Stimulated activated naive B cell treated with anti-CD40 and anti-IgM and Interleukin-4, amounts not matched to agents 10 μg/mL and 1 μg/mL and 100 μg/mL, for 72 hours (primary cell): ENCODE measurements at regions not wholly inside any gene's neighbourhood (a gene's known extent, or its start where the extent isn't known, plus 50 kb on each side); places are given as distances from the start of the nearest gene placed in this dataset.
"Not testable (repeated sequence)": the region's sequence is repeated elsewhere in the genome, so short reads cannot be mapped to it uniquely, and the experiment has no call there.

Experiments used
- ATAC-seq, 2 donors: fragments of 150-1000 bp; cut with Tn5 transposase; replicated peaks; 2 replicates each; pipeline ENCODE4 v1.10.0; 2021; ENCODE audit warnings: moderate library complexity in 1 of 2
- DNase-seq: peaks from one replicate; pipeline ENCODE4 v3.0.0; 2021
- H3K27ac Mint-ChIP-seq: one replicate; pipeline ENCODE4 v1.8.0; 2022; ENCODE audit warnings: mild to moderate bottlenecking, mixed read lengths
- H3K27me3 Mint-ChIP-seq, 2 donors: one replicate each; pipeline ENCODE4 v1.8.0; 2022; ENCODE audit warnings: mixed read lengths in 2 of 2
- H3K36me3 Mint-ChIP-seq, 2 donors: one replicate each; pipeline ENCODE4 v1.8.0; 2022; ENCODE audit warnings: mixed read lengths in 2 of 2, mild to moderate bottlenecking in 1 of 2
- H3K4me1 Mint-ChIP-seq, 2 donors: one replicate each; pipeline ENCODE4 v1.8.0; 2022; ENCODE audit warnings: mixed read lengths in 2 of 2, mild to moderate bottlenecking in 1 of 2
- H3K4me3 Mint-ChIP-seq, 2 donors: one replicate each; pipeline ENCODE4 v1.8.0; 2022; ENCODE audit warnings: mild to moderate bottlenecking in 2 of 2, mixed read lengths in 2 of 2, moderate library complexity in 1 of 2
- H3K9me3 Mint-ChIP-seq, 2 donors: one replicate each; pipeline ENCODE4 v1.8.0; 2022; ENCODE audit warnings: mixed read lengths in 2 of 2, mild to moderate bottlenecking in 1 of 2

DNA sequence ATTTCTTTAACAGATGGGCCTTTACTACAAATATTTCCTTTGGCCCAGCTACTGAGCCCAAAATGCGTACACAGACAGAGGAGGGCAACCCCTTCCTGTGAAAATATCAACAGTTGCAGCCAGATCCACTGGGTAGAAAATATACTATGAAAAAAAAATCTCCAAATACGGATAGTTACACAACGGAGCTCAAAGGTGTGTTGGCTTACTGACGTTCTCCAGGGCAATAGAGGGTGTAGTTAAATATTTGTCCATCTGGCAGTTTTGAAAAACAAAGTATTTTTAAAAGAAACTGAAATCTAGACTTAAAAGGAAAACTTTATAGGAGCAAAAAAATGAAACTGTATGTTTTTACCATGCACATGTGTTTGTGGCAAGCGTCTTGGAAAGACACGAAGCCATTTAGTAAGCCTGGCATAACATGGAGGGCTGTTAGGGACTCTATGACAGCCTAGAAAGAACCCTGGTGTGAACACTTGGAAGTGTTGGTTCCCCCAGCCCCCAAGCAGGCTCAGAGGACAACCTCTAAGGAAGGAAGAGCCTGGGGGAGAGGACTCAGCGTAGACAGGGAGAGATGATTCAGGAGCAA is 157.8 kb upstream of the TRPM3 start:
- Mint-ChIP-seq H3K4me3 (no peak overlapping the region), H3K27ac (no peak overlapping the region), H3K36me3 (no peaks in the 10 kb centered on the region), H3K4me1 (no peaks in the 10 kb centered on the region), H3K27me3 (peaks cover 0 to 4% of the 10 kb centered on the region in 2 donors), H3K9me3 (no peaks in the 10 kb centered on the region)
- DNase-seq, result no peak
- ATAC-seq, result no peak

- no peaks in the 10 kb centered on the region for H3K36me3 Mint-ChIP-seq
- no peaks in the 10 kb centered on the region for H3K4me1 Mint-ChIP-seq
- DNase-seq (no peak), ATAC-seq (no peak)
- H3K27me3 Mint-ChIP-seq, result peaks cover 0 to 3% of the 10 kb centered on the region in 2 donors
- H3K4me3 Mint-ChIP-seq, result no peak overlapping the region
- no peaks in the 10 kb centered on the region for H3K9me3 Mint-ChIP-seq
- H3K27ac Mint-ChIP-seq, result no peak overlapping the region
These were observed 152.2 kb upstream of the TRPM3 start for GRCh38 chr9:71273613-71274012.

DNA sequence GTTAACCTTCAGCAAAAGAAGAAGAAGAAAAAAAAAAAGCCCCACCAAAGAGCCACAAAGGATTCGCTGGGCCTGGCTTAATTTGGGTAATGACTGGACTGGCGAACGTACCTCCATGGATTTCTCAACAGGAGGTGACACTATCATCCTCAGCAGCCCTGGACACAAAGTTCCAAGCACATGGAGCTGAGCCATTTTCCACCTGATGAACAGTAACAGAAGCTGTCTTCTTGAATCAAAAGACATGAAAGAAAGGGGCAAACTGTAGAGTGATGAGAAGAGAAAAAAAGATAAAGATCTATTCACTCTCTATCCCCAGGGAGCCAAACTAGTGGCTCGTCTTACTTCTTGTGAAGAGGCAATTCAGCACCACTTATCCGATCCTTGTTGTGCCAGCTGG is 150.2 kb upstream of the TRPM3 start:
- H3K36me3 Mint-ChIP-seq, result no peaks in the 10 kb centered on the region
- no peak overlapping the region for H3K27ac Mint-ChIP-seq
- no peak overlapping the region for H3K4me3 Mint-ChIP-seq
- DNase-seq (no peak), ATAC-seq (no peak)
- peaks cover 0 to 7% of the 10 kb centered on the region in 2 donors for H3K27me3 Mint-ChIP-seq
- H3K4me1 Mint-ChIP-seq, result no peaks in the 10 kb centered on the region
- H3K9me3 Mint-ChIP-seq, result no peaks in the 10 kb centered on the region

GRCh38 chr9:71270554-71270953 is 149.1 kb upstream of the TRPM3 start:
- Mint-ChIP-seq H3K27ac (no peak overlapping the region), H3K36me3 (no peaks in the 10 kb centered on the region), H3K9me3 (no peaks in the 10 kb centered on the region), H3K27me3 (peaks cover 4 to 7% of the 10 kb centered on the region in 2 donors), H3K4me1 (no peaks in the 10 kb centered on the region), H3K4me3 (no peak overlapping the region)
- DNase-seq (no peak), ATAC-seq (no peak)

DNA sequence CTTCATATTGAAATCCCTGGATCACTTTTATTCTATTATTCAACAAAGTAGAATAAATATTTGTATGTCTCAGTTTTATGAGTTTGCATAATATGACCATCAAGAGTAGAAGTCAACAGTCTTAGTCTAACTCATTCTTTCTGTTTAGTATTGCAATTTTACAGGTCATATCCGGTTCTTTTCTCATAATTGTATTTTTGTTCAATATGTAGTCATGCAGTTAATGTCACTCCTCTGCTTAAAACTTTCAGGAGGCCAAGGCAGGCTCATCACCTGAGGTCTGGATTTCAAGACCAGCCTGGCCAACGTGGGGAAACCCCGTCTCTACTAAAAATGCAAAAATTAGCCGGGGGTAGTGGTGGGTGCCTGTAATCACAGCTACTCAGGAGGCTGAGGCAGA is 148.4 kb upstream of the TRPM3 start:
- H3K9me3 Mint-ChIP-seq, result no peaks in the 10 kb centered on the region
- ATAC-seq (no peak), DNase-seq (no peak)
- H3K36me3 Mint-ChIP-seq, result no peaks in the 10 kb centered on the region
- no peaks in the 10 kb centered on the region for H3K4me1 Mint-ChIP-seq
- no peak overlapping the region for H3K4me3 Mint-ChIP-seq
- H3K27me3 Mint-ChIP-seq, result peaks cover 6 to 7% of the 10 kb centered on the region in 2 donors
- no peak overlapping the region for H3K27ac Mint-ChIP-seq

DNA sequence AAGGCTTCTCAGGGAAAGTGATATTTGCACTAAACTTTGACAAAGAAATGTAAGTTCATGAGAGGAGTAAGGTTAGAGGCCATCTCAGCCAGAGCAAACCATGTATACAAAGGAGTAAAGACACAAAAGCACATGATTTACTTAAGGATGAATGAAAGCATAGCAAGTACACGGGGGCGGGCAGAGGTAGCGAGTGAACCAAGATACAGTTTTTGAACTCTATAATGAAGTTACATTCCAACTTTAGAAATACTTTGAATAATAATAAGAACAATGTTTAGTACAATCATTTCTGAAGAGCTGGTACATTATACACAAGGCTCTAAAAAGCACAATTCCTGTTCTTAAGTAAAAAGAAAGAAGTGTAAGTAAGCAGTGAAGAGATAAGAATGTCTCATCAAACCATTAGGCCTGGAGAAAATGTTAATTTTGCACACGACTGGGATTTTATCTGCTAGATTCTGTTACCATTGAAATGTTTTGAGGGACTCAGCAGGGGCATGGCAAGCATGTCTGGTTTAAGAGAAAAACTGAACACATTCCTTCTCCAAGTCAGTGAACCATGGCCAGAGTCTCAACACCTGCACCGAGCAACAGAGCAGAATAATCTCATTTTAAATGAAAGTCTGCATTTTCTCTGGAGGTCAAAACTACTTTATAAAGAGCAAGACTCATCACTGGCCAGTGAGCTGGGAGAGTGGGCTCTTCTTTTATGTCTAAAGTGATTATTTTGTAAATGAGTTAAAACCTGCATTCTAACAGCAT is 147.6 kb upstream of the TRPM3 start:
- ATAC-seq, result no peak
- H3K36me3 Mint-ChIP-seq, result no peaks in the 10 kb centered on the region
- H3K4me3 Mint-ChIP-seq, result no peak overlapping the region
- H3K9me3 Mint-ChIP-seq, result no peaks in the 10 kb centered on the region
- no peaks in the 10 kb centered on the region for H3K4me1 Mint-ChIP-seq
- no peak for DNase-seq
- peaks cover 7 to 8% of the 10 kb centered on the region in 2 donors for H3K27me3 Mint-ChIP-seq
- H3K27ac Mint-ChIP-seq, result no peak overlapping the region

GRCh38 chr9:71263451-71263850 is 142.0 kb upstream of the TRPM3 start:
- DNase-seq, result no peak
- Mint-ChIP-seq H3K9me3 (peaks cover 0 to 9% of the 10 kb centered on the region in 2 donors), H3K4me3 (no peak overlapping the region), H3K4me1 (no peaks in the 10 kb centered on the region), H3K36me3 (no peaks in the 10 kb centered on the region), H3K27ac (no peak overlapping the region), H3K27me3 (peaks cover 8 to 11% of the 10 kb centered on the region in 2 donors)
- ATAC-seq, result no peak

GRCh38 chr9:71260419-71260818 is 139.0 kb upstream of the TRPM3 start:
- H3K36me3 Mint-ChIP-seq, H3K9me3 Mint-ChIP-seq, ATAC-seq, H3K27me3 Mint-ChIP-seq, H3K4me1 Mint-ChIP-seq, DNase-seq, H3K27ac Mint-ChIP-seq, H3K4me3 Mint-ChIP-seq: not testable (repeated sequence)

- H3K36me3 Mint-ChIP-seq, result no peaks in the 10 kb centered on the region
- DNase-seq (no peak), ATAC-seq (no peak)
- H3K4me3 Mint-ChIP-seq, result no peak overlapping the region
- peaks cover under 1 to 4% of the 10 kb centered on the region in 2 donors for H3K9me3 Mint-ChIP-seq
- no peak overlapping the region for H3K27ac Mint-ChIP-seq
- H3K4me1 Mint-ChIP-seq, result no peaks in the 10 kb centered on the region
- H3K27me3 Mint-ChIP-seq, result peaks cover 0 to 7% of the 10 kb centered on the region in 2 donors
These were observed 133.3 kb upstream of the TRPM3 start for GRCh38 chr9:71254592-71255277.

GRCh38 chr9:71253011-71253410 is 131.6 kb upstream of the TRPM3 start:
- H3K9me3 Mint-ChIP-seq, result peaks cover 0 to 4% of the 10 kb centered on the region in 2 donors
- H3K27ac Mint-ChIP-seq, result no peak overlapping the region
- ATAC-seq (no peak), DNase-seq (no peak)
- no peaks in the 10 kb centered on the region for H3K36me3 Mint-ChIP-seq
- H3K4me1 Mint-ChIP-seq, result no peaks in the 10 kb centered on the region
- H3K4me3 Mint-ChIP-seq, result no peak overlapping the region
- peaks cover 0 to 8% of the 10 kb centered on the region in 2 donors for H3K27me3 Mint-ChIP-seq

DNA sequence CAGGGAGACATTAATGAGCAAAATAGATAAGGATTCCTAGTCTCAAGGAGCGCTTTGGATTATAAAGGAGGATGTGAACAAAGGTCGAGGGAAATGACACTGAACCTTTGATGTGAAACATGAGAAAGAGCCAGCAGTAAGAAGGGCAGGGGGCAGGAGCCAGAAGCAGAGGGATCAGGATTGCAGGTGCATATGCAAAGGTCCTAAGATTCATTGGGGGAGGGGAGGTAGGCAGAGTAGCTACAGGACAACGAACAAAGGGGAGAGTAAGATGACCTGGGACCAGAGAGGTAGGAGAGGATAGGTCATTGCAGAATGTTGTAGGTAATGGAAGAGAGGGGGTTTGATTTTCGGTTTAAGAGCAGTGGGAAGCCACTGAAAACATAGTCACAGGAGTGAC is 129.2 kb upstream of the TRPM3 start:
- H3K27ac Mint-ChIP-seq, result no peak overlapping the region
- no peaks in the 10 kb centered on the region for H3K36me3 Mint-ChIP-seq
- ATAC-seq (no peak), DNase-seq (no peak)
- H3K4me1 Mint-ChIP-seq, result no peaks in the 10 kb centered on the region
- H3K9me3 Mint-ChIP-seq, result peaks cover 0 to 4% of the 10 kb centered on the region in 2 donors
- H3K27me3 Mint-ChIP-seq, result peaks cover 0 to 8% of the 10 kb centered on the region in 2 donors
- H3K4me3 Mint-ChIP-seq, result no peak overlapping the region

DNA sequence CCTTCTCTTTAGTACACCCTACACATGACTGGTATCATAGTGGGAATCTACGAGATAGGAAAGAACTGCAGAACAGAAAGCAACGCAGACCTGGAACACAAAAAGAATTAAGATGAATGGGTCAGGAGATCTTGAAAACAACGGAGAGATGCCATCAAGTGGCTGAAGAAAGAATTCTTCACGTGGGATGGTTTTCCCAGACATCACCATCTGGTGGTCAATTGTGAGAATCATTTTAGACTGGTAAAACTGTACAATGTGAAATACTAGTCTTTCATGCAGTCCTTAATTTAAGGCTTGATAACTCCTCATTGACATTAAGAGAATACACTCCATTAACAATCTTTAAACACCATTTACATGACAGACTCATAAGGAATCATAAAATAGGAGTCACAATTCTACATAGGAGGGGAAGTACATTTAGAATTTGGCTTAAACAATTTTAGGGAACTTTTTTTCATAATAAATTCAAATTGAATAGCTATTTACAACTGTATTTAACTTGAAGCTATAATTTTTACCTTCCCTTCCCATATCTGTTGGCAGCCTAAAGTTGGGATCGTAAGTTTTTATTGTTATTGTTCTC is 128.4 kb upstream of the TRPM3 start:
- no peak overlapping the region for H3K4me3 Mint-ChIP-seq

GRCh38 chr9:71245651-71246050 is 124.2 kb upstream of the TRPM3 start:
- no peak overlapping the region for H3K27ac Mint-ChIP-seq
- ATAC-seq (no peak), DNase-seq (no peak)
- H3K4me3 Mint-ChIP-seq, result no peak overlapping the region
- H3K9me3 Mint-ChIP-seq, result no peaks in the 10 kb centered on the region
- no peaks in the 10 kb centered on the region for H3K36me3 Mint-ChIP-seq
- H3K4me1 Mint-ChIP-seq, result no peaks in the 10 kb centered on the region
- H3K27me3 Mint-ChIP-seq, result peaks cover 0 to 9% of the 10 kb centered on the region in 2 donors

More for the DNA sequence above, 128.4 kb upstream of the TRPM3 start:
- Mint-ChIP-seq H3K4me1 (no peaks in the 10 kb centered on the region), H3K36me3 (no peaks in the 10 kb centered on the region), H3K27ac (no peak overlapping the region), H3K9me3 (peaks cover 0 to 4% of the 10 kb centered on the region in 2 donors), H3K27me3 (peaks cover 0 to 8% of the 10 kb centered on the region in 2 donors)
- DNase-seq, result no peak
- ATAC-seq, result peak; percentile 62 to 64

DNA sequence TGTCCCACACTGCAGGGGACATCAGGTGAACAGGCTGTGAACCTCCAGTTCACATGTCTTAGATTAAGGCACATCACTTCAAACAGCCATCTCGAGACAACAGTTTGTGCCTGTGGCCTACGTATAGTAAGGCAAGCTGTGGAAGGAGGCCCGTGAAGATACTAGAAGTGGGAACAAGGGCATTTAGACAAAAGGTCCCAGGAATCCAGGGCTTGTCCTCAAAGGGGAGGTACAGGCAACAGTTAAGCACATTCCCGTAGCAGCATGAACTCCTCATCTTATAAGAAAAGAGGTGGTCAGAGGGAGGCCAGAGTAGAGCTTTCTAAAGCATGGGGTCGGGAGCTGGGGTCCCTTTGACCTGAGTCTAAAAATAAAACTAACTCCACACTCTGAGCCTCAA is 122.5 kb upstream of the TRPM3 start:
- H3K9me3 Mint-ChIP-seq, result no peaks in the 10 kb centered on the region
- H3K27ac Mint-ChIP-seq, result no peak overlapping the region
- no peaks in the 10 kb centered on the region for H3K36me3 Mint-ChIP-seq
- ATAC-seq, result no peak
- H3K4me1 Mint-ChIP-seq, result no peaks in the 10 kb centered on the region
- peaks cover 0 to 3% of the 10 kb centered on the region in 2 donors for H3K27me3 Mint-ChIP-seq
- no peak overlapping the region for H3K4me3 Mint-ChIP-seq
- no peak for DNase-seq
